PC-3 (cell line): ENCODE measurements at regions not wholly inside any gene's neighbourhood (a gene's known extent, or its start where the extent isn't known, plus 50 kb on each side); places are given as distances from the start of the nearest gene placed in this dataset.
A peak's percentile ranks its signal among the peaks of the same experiment; 100 is the strongest.

Experiments used
- ATAC-seq: fragments of 200-7000 bp; cut with Tn5 transposase; 2 replicates; pipeline ENCODE4 v1.9.1; 2020; ENCODE audit warnings: mild to moderate bottlenecking, moderate library complexity
- BruUV-seq: library from RNA; stranded (reverse); fragments of 400-500 nt; replicated peaks from 2 replicates; lab custom pipeline; 2021; lab: Mats Ljungman, UMichigan
- CTCF ChIA-PET: fragments of 300-600 bp; sonication (Branson Sonifier 250); formaldehyde crosslinking; loops from one replicate; lab custom pipeline; 2022; ENCODE audit warnings: antibody characterized with exemption; lab: Charles Lee
- POLR2A ChIA-PET: fragments of 300-600 bp; sonication (Branson Sonifier 250); formaldehyde crosslinking; loops from one replicate; lab custom pipeline; 2022; ENCODE audit warnings: antibody characterized with exemption; ENCODE audit not compliant: unreplicated experiment; lab: Charles Lee
- DNase-seq: peaks from one replicate; pipeline ENCODE4 v3.0.0-alpha.2; 2015
- H2AFZ ChIP-seq: fragments of 300-600 bp; sonication (generic); 2 replicates; pipeline ENCODE4 v1.6.0; 2016; ENCODE audit warnings: antibody characterized with exemption, low read length
- H3F3A ChIP-seq: fragments of 300-600 bp; sonication (generic); one replicate; pipeline ENCODE4 v1.6.0; 2017; ENCODE audit warnings: antibody characterized with exemption, low read length, control low read depth, mild to moderate bottlenecking; ENCODE audit not compliant: unreplicated experiment
- H3K27ac ChIP-seq: fragments of 300-600 bp; sonication (generic); 2 replicates; pipeline ENCODE4 v1.5.1; 2016; ENCODE audit warnings: mild to moderate bottlenecking, low read length
- H3K27me3 ChIP-seq: fragments of 300-600 bp; sonication (generic); 2 replicates; pipeline ENCODE4 v1.6.1; 2016; ENCODE audit warnings: low read length, mixed read lengths
- H3K36me3 ChIP-seq: fragments of 300-600 bp; sonication (generic); 2 replicates; pipeline ENCODE4 v1.6.1; 2016; ENCODE audit warnings: low read depth, mixed run types, low read length, mixed read lengths
- H3K4me1 ChIP-seq: fragments of 300-600 bp; sonication (generic); 2 replicates; pipeline ENCODE4 v1.5.1; 2016; ENCODE audit warnings: low read length; ENCODE audit not compliant: insufficient read depth
- H3K4me2 ChIP-seq: fragments of 300-600 bp; sonication (generic); 2 replicates; pipeline ENCODE4 v1.6.0; 2016; ENCODE audit warnings: low read length
- H3K4me3 ChIP-seq: fragments of 300-600 bp; sonication (generic); 2 replicates; pipeline ENCODE4 v1.5.1; 2016; ENCODE audit warnings: mild to moderate bottlenecking, low read length, mixed read lengths
- H3K79me2 ChIP-seq: fragments of 300-600 bp; sonication (generic); 2 replicates; pipeline ENCODE4 v1.6.1; 2017; ENCODE audit warnings: low read length, mixed read lengths
- H3K9ac ChIP-seq: fragments of 300-600 bp; sonication (generic); 2 replicates; pipeline ENCODE4 v1.6.0; 2016; ENCODE audit warnings: mild to moderate bottlenecking, low read length
- H3K9me2 ChIP-seq: fragments of 300-600 bp; sonication (generic); replicated peaks from 2 replicates; pipeline ENCODE4 v1.6.1; 2016; ENCODE audit warnings: mixed run types, low read length, mixed read lengths
- H3K9me3 ChIP-seq: fragments of 300-600 bp; sonication (generic); 2 replicates; pipeline ENCODE4 v1.6.1; 2016; ENCODE audit warnings: low read length, mixed read lengths
- H4K20me1 ChIP-seq: fragments of 300-600 bp; sonication (generic); 2 replicates; pipeline ENCODE4 v1.6.1; 2016; ENCODE audit warnings: low read length, mixed read lengths
- CTCF ChIP-seq: fragments of 300-600 bp; sonication (generic); conservative IDR thresholded peaks from 2 replicates; pipeline ENCODE4 v1.5.1; 2017; ENCODE audit warnings: antibody characterized with exemption, low read depth, mild to moderate bottlenecking, low read length
- EZH2 ChIP-seq: fragments of 300-600 bp; sonication (generic); IDR thresholded peaks from one replicate; pipeline ENCODE4 v1.6.1; 2017; ENCODE audit warnings: antibody characterized with exemption, mild to moderate bottlenecking, low read length; ENCODE audit not compliant: unreplicated experiment
- EZH2phosphoT487 ChIP-seq: fragments of 300-600 bp; sonication (generic); IDR thresholded peaks from 2 replicates; pipeline ENCODE4 v1.6.1; 2018; ENCODE audit warnings: mild to moderate bottlenecking, antibody characterized with exemption, low read length, borderline replicate concordance
- intact Hi-C: fragments of 100-400 bp; cut with micrococcal nuclease; formaldehyde crosslinking; loops from 2 replicates; pipeline ENCODE4 v1.9.0; 2023

- peaks cover 22% of the 10 kb centered on the region for H3K4me1 ChIP-seq
- H3K27me3 ChIP-seq = no peaks in the 10 kb centered on the region
- intact Hi-C loops = loop anchor here (5.0 kb wide), 1 partner anchor 1671 kb away; no protein-coding TSS in a partner anchor
- H3K4me2 ChIP-seq = peak overlapping the region; percentile 69
- H3K36me3 ChIP-seq = no peaks in the 10 kb centered on the region
- ATAC-seq = peak; percentile 79
- H3K9ac ChIP-seq = peak overlapping the region; percentile 35; the same call in 1 of the 2 replicates
- ChIA-PET POLR2A (no interaction called here), CTCF (no interaction called here)
- no peak overlapping the region for H2AFZ ChIP-seq
- no peaks in the 10 kb centered on the region for H3K9me3 ChIP-seq
- H3F3A ChIP-seq = no peaks in the 10 kb centered on the region
- no peaks in the 10 kb centered on the region for H3K79me2 ChIP-seq
- H3K27ac ChIP-seq = peak overlapping the region; percentile 88
- BruUV-seq = no TSS peak
- TF ChIP-seq EZH2phosphoT487 = no peak
- no peak for TF ChIP-seq CTCF
- TF ChIP-seq EZH2 = no peak
- DNase-seq = peak; percentile 67
- no peaks in the 10 kb centered on the region for H4K20me1 ChIP-seq
- no peaks in the 10 kb centered on the region for H3K9me2 ChIP-seq
- H3K4me3 ChIP-seq = peak overlapping the region; percentile 15; the same call in 1 of the 2 replicates
Observed at GRCh38 chr5:91906494-91906893, 523.4 kb upstream of the ARRDC3 start.

GRCh38 chr5:91906027-91906426, 522.9 kb upstream of the ARRDC3 start:
- H3K9me3 ChIP-seq = no peaks in the 10 kb centered on the region
- peak overlapping the region; percentile 69 for H3K4me2 ChIP-seq
- POLR2A ChIA-PET = no interaction called here

More at GRCh38 chr5:91906027-91906426, 522.9 kb upstream of the ARRDC3 start:
- DNase-seq = peak; percentile 71
- Histone ChIP-seq H3K79me2 (no peaks in the 10 kb centered on the region), H3K4me3 (no peak overlapping the region; the same call in 1 of the 2 replicates), H3K9ac (peak overlapping the region; percentile 35; the same call in 1 of the 2 replicates), H3K27ac (peak overlapping the region; percentile 88), H3K27me3 (no peaks in the 10 kb centered on the region), H2AFZ (no peak overlapping the region), H3K36me3 (no peaks in the 10 kb centered on the region), H3F3A (no peaks in the 10 kb centered on the region), H3K4me1 (peaks cover 22% of the 10 kb centered on the region), H3K9me2 (no peaks in the 10 kb centered on the region), H4K20me1 (no peaks in the 10 kb centered on the region)
- CTCF ChIA-PET = no interaction called here
- no TSS peak for BruUV-seq
- TF ChIP-seq EZH2phosphoT487 = no peak
- TF ChIP-seq EZH2 = no peak
- TF ChIP-seq CTCF = no peak
- peak; percentile 83 for ATAC-seq
- intact Hi-C loops = loop anchor here (5.0 kb wide), 1 partner anchor 1671 kb away; no protein-coding TSS in a partner anchor
